Right cardiac atrium (tissue), 5 donors: ENCODE measurements at regions not wholly inside any gene's neighbourhood (a gene's known extent, or its start where the extent isn't known, plus 50 kb on each side); places are given as distances from the start of the nearest gene placed in this dataset.
A peak's percentile ranks its signal among the peaks of the same experiment; 100 is the strongest.
"Not testable (repeated sequence)": the region's sequence is repeated elsewhere in the genome, so short reads cannot be mapped to it uniquely, and the experiment has no call there.

Experiments used
- ATAC-seq, 2 donors: fragments of 200-7000 bp; cut with Tn5 transposase; one replicate each; pipeline versions ENCODE4 v1.8.0 to v1.9.1; 2020; ENCODE audit warnings: moderate library complexity in 2 of 2, mild to moderate bottlenecking in 1 of 2
- DNase-seq, 3 donors: peaks; one replicate each; pipeline ENCODE4 v3.0.0-alpha.2; 2020
- H3K27ac ChIP-seq: one replicate; pipeline ENCODE4 v1.5.1; 2013; ENCODE audit warnings: mild to moderate bottlenecking, low read length, control low read depth, moderate library complexity
- H3K27me3 ChIP-seq: one replicate; pipeline ENCODE4 v1.6.1; 2013; ENCODE audit not compliant: control insufficient read depth, insufficient read depth
- H3K4me1 ChIP-seq: one replicate; pipeline ENCODE4 v1.6.1; 2013; ENCODE audit warnings: low read length; ENCODE audit not compliant: control insufficient read depth, insufficient read depth
- H3K4me3 ChIP-seq: one replicate; pipeline ENCODE4 v1.5.1; 2013; ENCODE audit warnings: low read length, control low read depth
- H3K9me3 ChIP-seq: one replicate; pipeline ENCODE4 v1.6.1; 2013; ENCODE audit warnings: low read length; ENCODE audit not compliant: control insufficient read depth
- WGBS: extraction: QIAGEN DNeasy Blood & Tissue Kit; methylation state at CpG from one replicate; pipeline ENCODE4 v1.1.7; 2013; 5-methylcytosine and 5-hydroxymethylcytosine counted together
- intact Hi-C, 4 donors: fragments of 100-400 bp; cut with DNase I; formaldehyde crosslinking; loops; one replicate each; pipeline versions ENCODE4 v1.11.0 to v1.14.0; 2022 to 2023
- donor health status: healthy with polysubstance abuse.
- donor health status: DM: no; HTN: yes; CAD: no.
- donor health status: DM: no; HTN: no; CAD: no.
- donor health status: DM: no; HTN: yes; CAD: no; lungs with severe emphysema.
- donor health status: DM: yes; HTN: yes; CAD: no.

GRCh38 chr14:71240866-71241520, 333.7 kb downstream of the PCNX1 start:
- H3K27me3 ChIP-seq: no peaks in the 10 kb centered on the region
- no peak for DNase-seq
- no peak overlapping the region for H3K4me3 ChIP-seq
- ATAC-seq: peak in 1 of 2 donors; percentile 17
- no peaks in the 10 kb centered on the region for H3K9me3 ChIP-seq
- intact Hi-C loops: no loop called here
- H3K4me1 ChIP-seq: peaks cover 3% of the 10 kb centered on the region
- H3K27ac ChIP-seq: no peak overlapping the region

- peak in 1 of 3 donors; percentile 24 for DNase-seq
- no peak overlapping the region for H3K4me3 ChIP-seq
- intact Hi-C loops: no loop called here
- H3K27me3 ChIP-seq: no peaks in the 10 kb centered on the region
- 8% methylated on average over 4 of the region's 4 CpGs for WGBS
- H3K9me3 ChIP-seq: no peaks in the 10 kb centered on the region
- ATAC-seq: peak; percentile 87 to 91
- no peak overlapping the region for H3K27ac ChIP-seq
- peaks cover 3% of the 10 kb centered on the region for H3K4me1 ChIP-seq
Observed at GRCh38 chr14:71242237-71242748, 335.0 kb downstream of the PCNX1 start.

GRCh38 chr14:71243697-71244096, 336.4 kb downstream of the PCNX1 start:
- no peaks in the 10 kb centered on the region for H3K27me3 ChIP-seq
- no peak overlapping the region for H3K4me3 ChIP-seq
- peaks cover 3% of the 10 kb centered on the region for H3K4me1 ChIP-seq
- H3K9me3 ChIP-seq: no peaks in the 10 kb centered on the region
- H3K27ac ChIP-seq: no peak overlapping the region
- ATAC-seq (no peak), DNase-seq (no peak)
- WGBS: 65% methylated on average over 1 of the region's 1 CpG
- intact Hi-C loops: no loop called here

- peaks cover 3% of the 10 kb centered on the region for H3K4me1 ChIP-seq
- H3K27me3 ChIP-seq: no peaks in the 10 kb centered on the region
- WGBS: 46% methylated on average over 5 of the region's 5 CpGs
- H3K9me3 ChIP-seq: no peaks in the 10 kb centered on the region
- ATAC-seq: no peak
- no peak overlapping the region for H3K27ac ChIP-seq
- H3K4me3 ChIP-seq: no peak overlapping the region
- intact Hi-C loops: no loop called here
- DNase-seq: no peak
Observed at GRCh38 chr14:71244341-71244740, 337.1 kb downstream of the PCNX1 start.

GRCh38 chr14:71245659-71246361, 338.6 kb downstream of the PCNX1 start:
- Histone ChIP-seq H3K9me3 (no peaks in the 10 kb centered on the region), H3K27ac (no peak overlapping the region), H3K4me1 (no peaks in the 10 kb centered on the region), H3K27me3 (no peaks in the 10 kb centered on the region), H3K4me3 (no peak overlapping the region)
- ATAC-seq (no peak), DNase-seq (no peak)
- intact Hi-C loops: no loop called here
- 91% methylated on average over 8 of the region's 8 CpGs for WGBS

GRCh38 chr14:71246539-71246938, 339.3 kb downstream of the PCNX1 start:
- H3K4me3 ChIP-seq: no peak overlapping the region
- H3K4me1 ChIP-seq: no peaks in the 10 kb centered on the region
- no peaks in the 10 kb centered on the region for H3K9me3 ChIP-seq
- intact Hi-C loops: no loop called here
- ATAC-seq (no peak), DNase-seq (no peak)
- no peak overlapping the region for H3K27ac ChIP-seq
- 82% methylated on average over 1 of the region's 1 CpG for WGBS
- no peaks in the 10 kb centered on the region for H3K27me3 ChIP-seq

- Histone ChIP-seq H3K4me3 (no peak overlapping the region), H3K4me1 (no peaks in the 10 kb centered on the region), H3K27ac (no peak overlapping the region), H3K27me3 (no peaks in the 10 kb centered on the region), H3K9me3 (no peaks in the 10 kb centered on the region)
- ATAC-seq (no peak), DNase-seq (no peak)
- intact Hi-C loops: no loop called here
- WGBS: 74% methylated on average over 4 of the region's 4 CpGs
Observed at GRCh38 chr14:71247106-71247505, 339.8 kb downstream of the PCNX1 start.

- Histone ChIP-seq H3K27me3 (no peaks in the 10 kb centered on the region), H3K27ac (no peak overlapping the region), H3K9me3 (no peaks in the 10 kb centered on the region), H3K4me3 (no peak overlapping the region), H3K4me1 (no peaks in the 10 kb centered on the region)
- WGBS: 86% methylated on average over 3 of the region's 3 CpGs
- intact Hi-C loops: no loop called here
- no peak for ATAC-seq
- no peak for DNase-seq
Observed at GRCh38 chr14:71248194-71248593, 340.9 kb downstream of the PCNX1 start.

- no peaks in the 10 kb centered on the region for H3K27me3 ChIP-seq
- H3K4me1 ChIP-seq: no peaks in the 10 kb centered on the region
- no peaks in the 10 kb centered on the region for H3K9me3 ChIP-seq
- 96% methylated on average over 2 of the region's 2 CpGs for WGBS
- H3K27ac ChIP-seq: no peak overlapping the region
- no peak for ATAC-seq
- intact Hi-C loops: no loop called here
- no peak for DNase-seq
- no peak overlapping the region for H3K4me3 ChIP-seq
Observed at GRCh38 chr14:71250347-71250746, 343.1 kb downstream of the PCNX1 start.

GRCh38 chr14:71250791-71251190, 343.5 kb downstream of the PCNX1 start:
- Histone ChIP-seq H3K4me1 (no peaks in the 10 kb centered on the region), H3K4me3 (no peak overlapping the region), H3K9me3 (no peaks in the 10 kb centered on the region), H3K27ac (no peak overlapping the region), H3K27me3 (no peaks in the 10 kb centered on the region)
- intact Hi-C loops: no loop called here
- ATAC-seq: no peak
- DNase-seq: no peak

- ATAC-seq, H3K27ac ChIP-seq, H3K9me3 ChIP-seq, H3K4me1 ChIP-seq, H3K4me3 ChIP-seq, H3K27me3 ChIP-seq, intact Hi-C loops: not testable (repeated sequence)
- 71% methylated on average over 53 of the region's 53 CpGs for WGBS
- DNase-seq: peak in 1 of 3 donors; percentile 48
Observed at GRCh38 chr14:71254091-71254719, 346.9 kb downstream of the PCNX1 start.
